Sigmoid colon (tissue), 4 donors: ENCODE measurements at regions not wholly inside any gene's neighbourhood (a gene's known extent, or its start where the extent isn't known, plus 50 kb on each side); places are given as distances from the start of the nearest gene placed in this dataset.
"Not testable (repeated sequence)": the region's sequence is repeated elsewhere in the genome, so short reads cannot be mapped to it uniquely, and the experiment has no call there.

ENCODE experiments used
- POLR2AphosphoS5 ChIP-seq, 4 donors: sonication (generic); formaldehyde crosslinking; IDR thresholded peaks; one replicate each; pipeline ENCODE4 v1.6.1; 2017; ENCODE audit warnings: antibody characterized with exemption in 4 of 4
- TF ChIP-seq, protein P1 (sequence below), 4 experiments: fragments of 450-650 bp in 3 of 4; fragments of 200-600 bp in 1 of 4; IDR thresholded peaks; one replicate each; pipeline ENCODE4 v1.5.1; 2016 to 2019; ENCODE audit warnings: antibody characterized with exemption in 4 of 4, mild to moderate bottlenecking in 3 of 4, moderate library complexity in 2 of 4

DNA sequence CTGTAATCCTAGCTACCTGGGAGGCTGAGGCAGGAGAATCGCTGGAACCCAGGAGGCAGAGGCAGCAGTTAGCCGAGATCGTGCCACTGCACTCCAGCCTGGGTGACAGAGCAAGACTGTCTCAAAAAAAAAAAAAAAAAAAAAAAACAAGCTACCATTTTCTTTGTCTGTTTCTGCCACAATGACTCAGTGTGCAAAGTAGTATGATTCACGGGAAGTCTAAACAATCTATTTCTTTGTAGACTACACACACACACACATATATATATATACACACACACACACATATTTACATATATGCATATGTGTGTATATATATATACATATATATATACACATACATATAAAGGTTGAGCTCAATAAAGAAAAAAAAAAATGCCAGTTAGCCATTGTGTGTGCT lies 280.0 kb downstream of the FAM47A start:
- TF ChIP-seq POLR2AphosphoS5 (IDR thresholded peaks at IDR 0.05): not testable (repeated sequence)
- TF ChIP-seq, protein P1, sequence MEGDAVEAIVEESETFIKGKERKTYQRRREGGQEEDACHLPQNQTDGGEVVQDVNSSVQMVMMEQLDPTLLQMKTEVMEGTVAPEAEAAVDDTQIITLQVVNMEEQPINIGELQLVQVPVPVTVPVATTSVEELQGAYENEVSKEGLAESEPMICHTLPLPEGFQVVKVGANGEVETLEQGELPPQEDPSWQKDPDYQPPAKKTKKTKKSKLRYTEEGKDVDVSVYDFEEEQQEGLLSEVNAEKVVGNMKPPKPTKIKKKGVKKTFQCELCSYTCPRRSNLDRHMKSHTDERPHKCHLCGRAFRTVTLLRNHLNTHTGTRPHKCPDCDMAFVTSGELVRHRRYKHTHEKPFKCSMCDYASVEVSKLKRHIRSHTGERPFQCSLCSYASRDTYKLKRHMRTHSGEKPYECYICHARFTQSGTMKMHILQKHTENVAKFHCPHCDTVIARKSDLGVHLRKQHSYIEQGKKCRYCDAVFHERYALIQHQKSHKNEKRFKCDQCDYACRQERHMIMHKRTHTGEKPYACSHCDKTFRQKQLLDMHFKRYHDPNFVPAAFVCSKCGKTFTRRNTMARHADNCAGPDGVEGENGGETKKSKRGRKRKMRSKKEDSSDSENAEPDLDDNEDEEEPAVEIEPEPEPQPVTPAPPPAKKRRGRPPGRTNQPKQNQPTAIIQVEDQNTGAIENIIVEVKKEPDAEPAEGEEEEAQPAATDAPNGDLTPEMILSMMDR (IDR thresholded peaks at IDR 0.05): not testable (repeated sequence)
